GM23338 (cell line): ENCODE measurements at regions not wholly inside any gene's neighbourhood (a gene's known extent, or its start where the extent isn't known, plus 50 kb on each side); places are given as distances from the start of the nearest gene placed in this dataset.

Experiments used
- EZH2 ChIP-seq: fragments of 200-600 bp; sonication (generic); IDR thresholded peaks from one replicate; pipeline ENCODE4 v1.8.0; 2017; ENCODE audit warnings: antibody characterized with exemption, mild to moderate bottlenecking, low read depth; ENCODE audit not compliant: unreplicated experiment
- ZNF331 ChIP-seq: fragments of 250-450 bp; sonication (Bioruptor Pico); IDR thresholded peaks from 2 replicates; pipeline ENCODE4 v1.5.0; 2020; ENCODE audit warnings: low read depth, mild to moderate bottlenecking, moderate library complexity
- TF ChIP-seq, protein P1 (sequence below): IDR thresholded peaks from one replicate; pipeline ENCODE4 v1.6.1; 2018; ENCODE audit warnings: antibody characterized with exemption; ENCODE audit not compliant: unreplicated experiment
- TF ChIP-seq, protein P2 (sequence below), 2 experiments: fragments of 200-600 bp in 1 of 2; sonication (generic) in 1 of 2; conservative IDR thresholded peaks; 2 replicates each; pipeline versions ENCODE4 v1.5.1 to v1.6.1; 2016 to 2017; ENCODE audit warnings: antibody characterized with exemption in 2 of 2, low read depth in 2 of 2, mild to moderate bottlenecking in 2 of 2, moderate library complexity in 1 of 2

DNA sequence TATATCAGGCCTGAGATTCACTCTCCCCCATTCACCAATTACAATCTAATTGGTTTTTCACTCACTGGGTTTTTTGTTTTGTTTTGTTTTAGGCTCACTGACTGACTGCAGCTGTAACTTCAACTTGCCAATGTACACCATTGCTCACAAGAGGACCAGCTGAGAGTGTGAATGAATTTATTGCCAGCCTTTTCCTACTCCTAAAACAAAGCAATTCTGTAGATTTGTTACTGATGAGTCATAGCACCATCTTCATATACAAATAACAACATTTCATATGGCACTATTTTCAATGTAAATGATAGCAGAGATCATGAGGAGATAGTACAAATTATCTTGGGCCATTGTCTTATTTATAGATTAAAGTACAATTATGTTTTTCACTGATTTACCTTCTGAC, 76.0 kb upstream of the DPYD start:
- TF ChIP-seq ZNF331 (CRISPR knock-in tag) (no peak), EZH2 (no peak)
- TF ChIP-seq, protein P1, sequence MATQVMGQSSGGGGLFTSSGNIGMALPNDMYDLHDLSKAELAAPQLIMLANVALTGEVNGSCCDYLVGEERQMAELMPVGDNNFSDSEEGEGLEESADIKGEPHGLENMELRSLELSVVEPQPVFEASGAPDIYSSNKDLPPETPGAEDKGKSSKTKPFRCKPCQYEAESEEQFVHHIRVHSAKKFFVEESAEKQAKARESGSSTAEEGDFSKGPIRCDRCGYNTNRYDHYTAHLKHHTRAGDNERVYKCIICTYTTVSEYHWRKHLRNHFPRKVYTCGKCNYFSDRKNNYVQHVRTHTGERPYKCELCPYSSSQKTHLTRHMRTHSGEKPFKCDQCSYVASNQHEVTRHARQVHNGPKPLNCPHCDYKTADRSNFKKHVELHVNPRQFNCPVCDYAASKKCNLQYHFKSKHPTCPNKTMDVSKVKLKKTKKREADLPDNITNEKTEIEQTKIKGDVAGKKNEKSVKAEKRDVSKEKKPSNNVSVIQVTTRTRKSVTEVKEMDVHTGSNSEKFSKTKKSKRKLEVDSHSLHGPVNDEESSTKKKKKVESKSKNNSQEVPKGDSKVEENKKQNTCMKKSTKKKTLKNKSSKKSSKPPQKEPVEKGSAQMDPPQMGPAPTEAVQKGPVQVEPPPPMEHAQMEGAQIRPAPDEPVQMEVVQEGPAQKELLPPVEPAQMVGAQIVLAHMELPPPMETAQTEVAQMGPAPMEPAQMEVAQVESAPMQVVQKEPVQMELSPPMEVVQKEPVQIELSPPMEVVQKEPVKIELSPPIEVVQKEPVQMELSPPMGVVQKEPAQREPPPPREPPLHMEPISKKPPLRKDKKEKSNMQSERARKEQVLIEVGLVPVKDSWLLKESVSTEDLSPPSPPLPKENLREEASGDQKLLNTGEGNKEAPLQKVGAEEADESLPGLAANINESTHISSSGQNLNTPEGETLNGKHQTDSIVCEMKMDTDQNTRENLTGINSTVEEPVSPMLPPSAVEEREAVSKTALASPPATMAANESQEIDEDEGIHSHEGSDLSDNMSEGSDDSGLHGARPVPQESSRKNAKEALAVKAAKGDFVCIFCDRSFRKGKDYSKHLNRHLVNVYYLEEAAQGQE: no peak
- TF ChIP-seq, protein P2, sequence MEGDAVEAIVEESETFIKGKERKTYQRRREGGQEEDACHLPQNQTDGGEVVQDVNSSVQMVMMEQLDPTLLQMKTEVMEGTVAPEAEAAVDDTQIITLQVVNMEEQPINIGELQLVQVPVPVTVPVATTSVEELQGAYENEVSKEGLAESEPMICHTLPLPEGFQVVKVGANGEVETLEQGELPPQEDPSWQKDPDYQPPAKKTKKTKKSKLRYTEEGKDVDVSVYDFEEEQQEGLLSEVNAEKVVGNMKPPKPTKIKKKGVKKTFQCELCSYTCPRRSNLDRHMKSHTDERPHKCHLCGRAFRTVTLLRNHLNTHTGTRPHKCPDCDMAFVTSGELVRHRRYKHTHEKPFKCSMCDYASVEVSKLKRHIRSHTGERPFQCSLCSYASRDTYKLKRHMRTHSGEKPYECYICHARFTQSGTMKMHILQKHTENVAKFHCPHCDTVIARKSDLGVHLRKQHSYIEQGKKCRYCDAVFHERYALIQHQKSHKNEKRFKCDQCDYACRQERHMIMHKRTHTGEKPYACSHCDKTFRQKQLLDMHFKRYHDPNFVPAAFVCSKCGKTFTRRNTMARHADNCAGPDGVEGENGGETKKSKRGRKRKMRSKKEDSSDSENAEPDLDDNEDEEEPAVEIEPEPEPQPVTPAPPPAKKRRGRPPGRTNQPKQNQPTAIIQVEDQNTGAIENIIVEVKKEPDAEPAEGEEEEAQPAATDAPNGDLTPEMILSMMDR (conservative IDR thresholded peaks at IDR 0.05; ENCODE audit: low read depth in 2 of 2): no peak
